ENCODE measurements at regions not wholly inside any gene's neighbourhood (a gene's known extent, or its start where the extent isn't known, plus 50 kb on each side); places are given as distances from the start of the nearest gene placed in this dataset.

GRCh38 chr15:68500363-68501258 is 68.6 kb upstream of the ITGA11 start:
- H3K4me1 ChIP-seq (ENCODE audit: control insufficient read depth, insufficient read depth, low read length), result peaks cover 11% of the 10 kb centered on the region
- POLR2A ChIA-PET (ENCODE audit: unreplicated experiment), result no interaction called here
- in situ Hi-C loops (cut with MboI; ENCODE audit: low sequenced_read_pairs), result no loop called here

More at GRCh38 chr15:68500363-68501258, 68.6 kb upstream of the ITGA11 start:
- Histone ChIP-seq H2BK15ac (ENCODE audit: low read depth, low read length) (no peak overlapping the region), H4K91ac (ENCODE audit: insufficient read depth, low read depth, low read length) (no peak overlapping the region), H4K8ac (ENCODE audit: low read depth in 2 of 2, low read length in 2 of 2) (no peak overlapping the region), H3K36me3 (ENCODE audit: control insufficient read depth, insufficient read depth, low read length) (no peaks in the 10 kb centered on the region), H3K4ac (ENCODE audit: low read depth, low read length) (no peak overlapping the region), H3K56ac (ENCODE audit: extremely low read depth, insufficient read depth, low read length) (no peak overlapping the region), H3K9me1 (ENCODE audit: insufficient read depth, low read length) (peaks cover 12% of the 10 kb centered on the region), H3K4me2 (ENCODE audit: low read depth, low read length) (no peak overlapping the region), H3K9ac (ENCODE audit: low read depth, low read length) (no peak overlapping the region), H3K14ac (replicated peaks; ENCODE audit: low read depth, low read length) (no peak overlapping the region), H2BK5ac (ENCODE audit: low read depth, low read length, poor library complexity, severe bottlenecking) (no peak overlapping the region), H2AK5ac (ENCODE audit: low read depth, low read length) (0 out of 2 replicates have a peak overlapping the region, but pooled peaks have one; percentile 8), H3K79me1 (ENCODE audit: low read depth in 1 of 2, low read length in 2 of 2) (no peaks in the 10 kb centered on the region), H4K5ac (ENCODE audit: low read depth, low read length) (no peak overlapping the region), H2BK20ac (ENCODE audit: low read depth, low read length) (no peak overlapping the region), H3K4me3 (ENCODE audit: insufficient read depth, low read depth, low read length) (no peak overlapping the region), H3K23ac (ENCODE audit: low read depth, low read length) (no peak overlapping the region), H2AFZ (replicated peaks; ENCODE audit: low read length, poor library complexity) (no peak overlapping the region), H3K27me3 (ENCODE audit: control insufficient read depth, insufficient read depth, low read length) (peaks cover 6% of the 10 kb centered on the region), H3K18ac (ENCODE audit: low read depth, low read length) (no peak overlapping the region), H4K20me1 (ENCODE audit: insufficient read depth, low read length) (no peaks in the 10 kb centered on the region), H2AK9ac (replicated peaks; ENCODE audit: low read depth, low read length, poor library complexity) (no peak overlapping the region), H2BK120ac (ENCODE audit: low read depth, low read length) (no peak overlapping the region), H3K9me3 (ENCODE audit: control insufficient read depth, insufficient read depth, low read length) (no peaks in the 10 kb centered on the region), H3K27ac (ENCODE audit: insufficient read depth, low read length) (no peak overlapping the region)
- no TSS peak for BruUV-seq (replicated peaks)
- 74% methylated on average over 5 of the region's 11 CpGs; no CpG with 5 or more reads in 1 of the 2 experiments for WGBS, 2 experiments (ENCODE audit: extremely low coverage in 2 of 2, insufficient read length in 1 of 2)
- intact Hi-C loops (cut with micrococcal nuclease) (no loop called here), dilution Hi-C loops (cut with HindIII; ENCODE audit: low sequenced_read_pairs, unreplicated experiment) (no loop called here)
- no peak for DNase-seq
- no peak for TF ChIP-seq BHLHE40 (IDR thresholded peaks at IDR 0.05; ENCODE audit: low read depth, low read length)
- no peak for TF ChIP-seq NFE2L2 (IDR thresholded peaks at IDR 0.05; ENCODE audit: low read depth, low read length)
- CTCF ChIA-PET, result no interaction called here
- ATAC-seq (ENCODE audit: low read depth), result no peak

Measured in IMR-90 (cell line).